ENCODE measurements at regions not wholly inside any gene's neighbourhood (a gene's known extent, or its start where the extent isn't known, plus 50 kb on each side); places are given as distances from the start of the nearest gene placed in this dataset.

DNA sequence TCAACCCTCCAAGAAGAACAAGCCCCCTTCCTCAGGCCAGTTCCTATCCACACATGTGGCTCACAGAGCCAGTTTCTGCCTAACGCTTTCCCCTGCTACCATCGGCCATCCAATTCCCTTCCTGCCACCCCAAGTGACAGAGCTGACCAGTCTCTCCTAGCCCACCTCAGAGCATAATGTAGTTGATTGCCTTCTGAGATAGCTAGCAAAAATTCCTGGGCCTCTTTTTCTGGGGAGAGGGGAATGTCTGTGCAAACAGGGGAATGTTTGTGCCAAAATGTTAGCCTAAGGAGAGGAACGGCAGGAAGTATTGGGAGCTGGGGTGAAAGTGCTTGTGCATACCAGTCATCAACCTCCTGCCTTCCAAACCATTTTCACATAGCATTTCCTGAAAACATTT lies 157.0 kb downstream of the PJA2 start:
- Histone ChIP-seq H4K8ac (replicated peaks; ENCODE audit: insufficient read length, low read depth, low read length) (no peak overlapping the region), H2AFZ (ENCODE audit: low read length) (no peak overlapping the region), H3K23me2 (ENCODE audit: insufficient read length, low read depth, low read length, poor library complexity, severe bottlenecking) (no peaks in the 10 kb centered on the region), H3K4me2 (ENCODE audit: insufficient read depth, insufficient read length, low read length) (no peak overlapping the region), H3K79me1 (ENCODE audit: insufficient read depth, low read depth, low read length, poor library complexity, severe bottlenecking) (no peaks in the 10 kb centered on the region), H2BK20ac (ENCODE audit: low read depth, low read length, poor library complexity, severe bottlenecking) (no peak overlapping the region), H3K9me3 (ENCODE audit: control insufficient read depth, low read depth, low read length) (no peaks in the 10 kb centered on the region), H3K56ac (ENCODE audit: insufficient read length, low read depth, low read length) (no peak overlapping the region), H2BK12ac (ENCODE audit: insufficient read length, low read depth, low read length) (no peak overlapping the region), H3K9ac (ENCODE audit: extremely low read depth, insufficient read length, low read length) (no peak overlapping the region), H3K4me1 (ENCODE audit: insufficient read depth, low read length) (peaks cover 4% of the 10 kb centered on the region; the same call in 1 of the 2 replicates), H3K23ac (ENCODE audit: insufficient read length, low read depth, low read length) (no peak overlapping the region), H2BK15ac (ENCODE audit: low read depth, low read length) (no peak overlapping the region), H3K79me2 (ENCODE audit: insufficient read depth, low read length) (no peaks in the 10 kb centered on the region), H2AK5ac (ENCODE audit: insufficient read length, low read length) (no peak overlapping the region), H4K20me1 (ENCODE audit: control insufficient read depth, insufficient read depth, insufficient read length) (no peaks in the 10 kb centered on the region), H3K4ac (ENCODE audit: low read depth, low read length) (no peak overlapping the region), H2BK5ac (ENCODE audit: insufficient read length, low read length) (no peak overlapping the region), H3K27me3 (ENCODE audit: insufficient read depth, low read length) (no peaks in the 10 kb centered on the region), H4K5ac (ENCODE audit: insufficient read length, low read depth, low read length) (no peak overlapping the region), H2BK120ac (ENCODE audit: low read depth, low read length, poor library complexity, severe bottlenecking) (no peak overlapping the region), H3T11ph (ENCODE audit: low read length) (no peak overlapping the region), H4K91ac (ENCODE audit: insufficient read length, low read depth, low read length) (no peak overlapping the region), H3K27ac (ENCODE audit: insufficient read length, low read depth, low read length) (no peak overlapping the region), H3K18ac (ENCODE audit: insufficient read length, low read depth, low read length) (no peak overlapping the region), H3K14ac (ENCODE audit: insufficient read depth, low read length) (no peak overlapping the region)
- no peak for TF ChIP-seq CTCF (conservative IDR thresholded peaks at IDR 0.05)
- Mint-ChIP-seq H3K4me3 (no peak overlapping the region), H3K27ac (peak overlapping the region in 1 of 3 experiments; percentile 80; a peak in 2 of 7 replicates), H3K4me1 (peaks cover 0 to 7% of the 10 kb centered on the region in 2 experiments; a peak in 2 of 4 replicates), H3K36me3 (ENCODE audit: insufficient read depth in 1 of 3, low read depth in 3 of 3) (no peaks in the 10 kb centered on the region), H3K9me3 (no peaks in the 10 kb centered on the region; a peak in 1 of 5 replicates), H3K27me3 (ENCODE audit: low read depth) (no peaks in the 10 kb centered on the region; the same call in 1 of the 2 replicates)
- WGBS (ENCODE audit: extremely low coverage, insufficient read length, low lambda C conversion rate) = no CpG with 5 or more reads among the region's 3 CpGs
- no peak for DNase-seq
